ENCODE measurements at regions not wholly inside any gene's neighbourhood (a gene's known extent, or its start where the extent isn't known, plus 50 kb on each side); places are given as distances from the start of the nearest gene placed in this dataset.
"Not testable (repeated sequence)": the region's sequence is repeated elsewhere in the genome, so short reads cannot be mapped to it uniquely, and the experiment has no call there.

DNA sequence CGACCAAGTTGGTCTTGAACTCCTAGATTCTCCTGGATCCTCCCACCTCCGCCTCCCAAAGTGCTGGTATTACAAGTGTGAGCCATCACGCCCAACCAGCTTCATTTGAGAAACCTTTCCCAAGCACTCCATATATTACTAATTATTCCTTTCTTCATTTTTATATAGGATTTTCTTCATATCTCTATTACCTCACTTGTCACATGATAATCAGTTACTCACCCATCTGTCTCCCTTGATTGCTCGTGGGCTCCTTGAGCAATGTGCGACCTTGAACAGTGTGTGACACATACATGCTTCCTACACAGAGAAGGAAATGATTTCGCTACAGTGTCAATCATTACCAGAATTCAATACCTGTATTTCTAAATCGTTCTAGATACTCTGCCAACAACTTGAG is 110.7 kb upstream of the C2CD4B start:
- no peak for FAIRE-seq

DNA sequence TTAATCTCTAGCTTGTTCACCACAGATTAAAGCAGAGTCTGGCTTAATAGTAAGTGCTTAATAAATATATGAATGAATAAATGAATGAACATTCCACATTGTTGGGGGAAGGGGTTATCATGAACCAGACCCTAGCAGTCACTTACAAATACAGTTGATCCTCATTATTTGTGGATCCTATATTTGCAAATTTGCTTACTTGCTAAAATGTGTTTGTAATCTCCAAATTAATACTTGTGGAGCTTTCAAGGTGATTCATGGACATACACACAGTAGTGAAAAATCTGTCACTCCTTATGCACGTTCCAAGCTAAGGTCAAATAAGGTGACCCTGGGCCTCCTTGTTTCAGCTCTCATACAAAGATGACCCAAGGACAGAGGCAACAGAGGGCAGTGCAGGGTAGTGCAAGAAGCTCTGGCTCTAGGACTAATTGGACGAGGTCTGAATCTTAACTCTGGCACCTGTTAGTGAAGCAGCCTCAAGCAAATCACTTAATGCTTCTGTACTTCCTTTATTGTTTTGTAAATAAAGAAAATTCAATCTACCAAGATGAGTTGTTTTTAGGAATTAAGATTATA is 112.8 kb upstream of the C2CD4B start:
- FAIRE-seq, result no peak

DNA sequence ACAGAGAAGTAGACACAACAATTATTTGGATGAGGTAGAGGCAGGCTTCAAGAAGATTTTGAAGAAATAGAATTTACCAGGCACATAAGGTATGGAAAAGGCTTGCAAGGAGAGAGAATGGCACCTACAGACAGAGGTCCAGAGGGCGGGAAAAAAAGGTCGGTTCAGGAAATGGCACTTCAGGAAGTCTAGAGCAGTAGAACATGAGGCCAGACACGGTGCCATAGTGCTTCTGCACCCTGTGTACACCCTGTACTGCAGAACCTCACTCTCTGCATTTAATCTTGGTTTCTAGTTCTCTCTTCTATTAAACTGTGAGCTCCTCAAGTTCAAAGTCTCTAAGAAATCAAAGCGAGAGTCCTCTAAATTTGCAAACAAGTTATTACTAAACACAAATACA is 113.4 kb upstream of the C2CD4B start:
- FAIRE-seq, result no peak

DNA sequence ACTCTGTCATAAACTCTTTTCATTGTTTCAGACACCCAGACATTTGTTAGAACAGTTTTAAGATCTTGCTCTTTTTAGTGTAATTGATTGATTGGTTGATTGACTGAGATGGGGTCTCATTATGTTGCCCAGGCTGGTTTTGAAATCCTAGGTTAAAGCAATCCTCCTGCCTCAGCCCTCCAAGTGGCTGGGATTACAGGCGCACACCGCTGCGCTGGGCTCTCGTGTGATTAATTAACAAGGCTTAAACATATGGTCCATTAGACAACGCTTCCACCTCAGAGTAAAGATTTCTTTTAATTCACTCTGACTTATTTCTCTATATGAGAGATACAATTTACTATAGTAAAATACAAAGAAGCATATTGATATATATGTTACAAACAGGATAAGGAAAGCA is 114.0 kb upstream of the C2CD4B start:
- FAIRE-seq, result no peak

DNA sequence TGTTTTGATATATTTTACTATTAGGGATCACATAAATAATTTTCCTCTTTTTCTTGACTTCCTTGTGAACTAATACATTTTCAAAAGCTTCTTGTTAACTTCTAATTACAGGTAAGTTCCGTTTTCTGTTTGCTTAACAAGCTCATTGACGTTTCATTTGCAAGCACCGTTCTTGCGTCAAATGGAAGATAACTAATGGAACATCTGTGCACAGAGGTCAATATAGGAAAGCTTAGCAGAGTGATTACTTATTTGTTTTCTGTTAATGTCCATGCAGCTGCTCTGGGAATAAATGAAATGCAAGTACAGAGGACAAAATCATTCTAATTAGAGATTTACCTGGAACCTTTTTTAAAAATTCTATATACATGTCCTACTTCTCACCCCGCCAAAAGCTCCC is 115.5 kb upstream of the C2CD4B start:
- FAIRE-seq, result no peak

DNA sequence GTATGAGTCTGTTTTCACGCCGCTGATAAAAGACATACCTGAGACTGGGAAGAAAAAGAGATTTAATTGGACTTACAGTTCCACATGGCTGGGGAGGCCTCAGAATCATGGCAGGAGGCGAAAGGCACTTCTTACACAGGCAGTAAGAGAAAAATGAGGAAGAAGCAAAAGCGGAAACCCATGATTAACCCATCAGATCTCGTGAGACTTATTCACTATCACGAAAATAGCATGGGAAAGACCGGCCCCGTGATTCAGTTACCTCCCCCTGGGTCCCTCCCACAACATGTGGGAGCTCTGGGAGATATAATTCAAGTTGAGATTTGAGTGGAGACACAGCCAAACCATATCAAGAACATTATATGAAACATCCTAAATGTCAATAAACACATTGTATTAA is 116.7 kb upstream of the C2CD4B start:
- not testable (repeated sequence) for FAIRE-seq

DNA sequence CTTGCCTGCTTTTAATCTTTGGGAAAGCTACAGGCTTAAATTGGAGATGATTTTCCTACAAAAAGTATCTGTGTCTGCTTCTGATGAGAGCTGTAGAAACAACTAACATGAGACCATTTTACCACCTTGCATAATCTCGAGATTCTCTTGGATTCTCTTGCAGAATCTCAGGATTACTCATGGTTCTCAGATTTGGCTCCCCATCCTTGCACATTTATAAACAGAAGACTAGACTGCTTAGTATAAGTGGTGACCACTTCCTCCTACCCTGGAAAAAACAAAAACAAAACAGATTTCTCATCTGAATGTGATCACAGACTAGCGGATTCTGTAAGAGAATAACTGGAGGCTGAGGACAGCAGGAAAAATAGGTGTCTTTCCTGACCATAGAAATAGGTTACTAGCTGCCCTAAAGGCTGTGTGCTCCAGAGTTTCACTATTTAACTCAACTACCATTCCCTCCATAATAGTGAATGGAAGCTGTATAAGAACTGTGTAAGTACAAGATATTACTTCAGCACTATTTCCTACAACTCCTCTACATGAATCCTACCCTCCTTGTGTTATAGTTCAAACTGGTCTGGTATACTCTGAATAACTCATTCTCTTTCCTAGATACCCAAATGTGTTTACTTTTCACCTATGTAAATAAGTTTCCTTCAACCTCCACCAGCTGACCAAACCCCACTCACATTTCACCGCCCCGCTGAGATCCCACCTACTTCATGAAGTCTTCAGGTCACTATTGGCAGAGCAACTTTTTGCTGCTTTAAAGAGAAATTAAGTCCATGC is 122.2 kb upstream of the C2CD4B start:
- no peak for FAIRE-seq

DNA sequence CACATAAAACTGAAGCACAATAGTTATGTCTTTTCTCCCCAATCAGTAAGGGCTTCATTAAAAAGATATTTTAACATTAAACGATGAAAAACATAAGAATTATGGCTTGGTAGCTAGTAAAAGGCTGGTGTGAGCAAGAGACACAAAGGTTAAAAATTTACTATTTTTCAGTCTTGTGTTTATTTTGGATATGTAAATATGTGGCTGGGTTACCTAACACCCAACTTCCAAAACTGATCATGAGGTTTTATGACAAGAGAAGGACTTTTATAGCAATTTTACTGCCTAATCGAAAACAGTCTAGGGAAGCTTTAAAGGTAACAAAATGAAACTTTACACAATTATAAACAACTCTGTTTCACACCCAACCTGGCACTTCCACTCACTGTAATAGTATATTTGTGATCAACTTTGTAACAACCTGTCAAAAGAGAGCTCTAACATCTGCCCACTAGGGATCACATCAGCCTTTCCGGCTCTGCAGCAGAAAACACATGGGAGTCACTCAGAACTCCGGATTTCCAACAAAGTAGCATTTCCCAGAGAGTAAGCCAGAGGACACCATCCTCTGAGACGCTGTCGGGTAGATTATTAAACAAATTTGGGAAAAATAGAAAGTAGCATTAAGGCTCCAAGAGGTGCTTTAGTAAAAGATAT is 123.4 kb upstream of the C2CD4B start:
- FAIRE-seq, result no peak

DNA sequence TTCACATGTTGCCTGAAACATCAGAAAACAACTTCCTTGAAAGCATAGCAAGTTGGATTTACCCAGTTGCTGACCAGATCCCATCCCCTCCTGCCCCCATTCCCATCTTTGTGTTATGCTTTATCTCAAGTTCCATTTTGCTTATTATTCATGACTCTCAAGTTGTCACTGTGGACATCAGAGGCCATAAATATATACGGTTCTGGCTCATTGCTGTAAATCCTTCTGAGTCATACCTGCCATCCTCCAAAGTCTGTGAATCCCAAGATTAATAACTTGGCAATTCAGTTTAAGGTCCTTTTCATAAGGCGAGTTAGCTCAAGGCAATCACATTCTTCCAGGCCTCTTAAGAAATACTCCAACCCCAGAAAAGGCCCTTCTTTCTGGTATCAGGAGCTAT is 126.2 kb upstream of the C2CD4B start:
- no peak for FAIRE-seq

DNA sequence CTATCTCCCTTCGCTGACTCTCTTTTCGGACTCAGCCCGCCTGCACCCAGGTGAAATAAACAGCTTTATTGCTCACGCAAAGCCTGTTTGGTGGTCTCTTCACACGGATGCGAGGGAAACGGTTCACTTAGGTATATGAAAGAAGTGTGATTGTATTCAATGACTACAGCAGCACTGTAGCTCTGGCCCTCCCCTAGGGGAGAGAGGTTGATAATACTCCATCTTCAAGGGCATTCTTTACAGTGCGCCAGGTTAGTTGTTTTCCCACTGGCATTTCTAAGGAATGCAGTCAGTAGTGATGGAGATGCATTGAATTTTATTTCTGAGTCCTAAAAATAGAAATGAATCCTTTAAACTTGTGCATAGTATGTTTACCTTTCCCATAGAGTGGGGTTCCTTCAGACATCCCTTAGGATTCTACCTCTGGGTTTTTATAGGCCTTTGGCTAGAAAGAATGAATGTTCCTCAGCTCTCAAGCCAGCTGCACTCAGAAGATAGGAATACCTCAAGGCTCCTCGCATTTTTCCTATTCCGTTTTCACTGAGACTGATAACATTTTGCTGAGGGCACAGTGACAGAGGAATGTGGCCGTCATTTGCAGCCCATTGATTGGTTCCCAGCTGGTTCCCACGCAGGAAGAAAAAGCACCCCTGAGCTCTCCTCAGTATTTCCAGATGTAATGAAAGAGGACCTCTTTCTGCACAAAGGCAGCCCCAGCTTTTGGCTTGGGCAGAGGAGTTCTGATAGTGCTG is 131.8 kb upstream of the C2CD4B start:
- no peak for FAIRE-seq

DNA sequence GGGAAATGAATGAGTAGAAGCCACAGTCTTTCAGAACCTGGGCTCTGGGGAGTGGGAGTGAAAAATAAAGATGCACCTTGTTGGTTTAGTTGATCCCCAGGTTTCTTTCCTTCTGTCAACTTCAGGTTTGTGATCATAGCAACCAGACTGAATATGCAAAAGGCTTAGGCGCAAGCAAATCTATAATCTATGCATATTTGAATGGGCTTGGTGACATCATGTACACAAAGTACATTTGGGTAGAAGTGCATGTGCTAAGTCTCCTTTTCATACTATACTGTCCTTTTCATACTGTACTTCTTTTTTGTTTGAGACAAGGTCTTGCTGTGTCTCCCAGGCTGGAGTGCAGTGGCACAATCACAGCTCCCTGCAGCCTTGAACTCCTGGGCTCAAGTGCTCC is 132.4 kb upstream of the C2CD4B start:
- FAIRE-seq, result no peak

DNA sequence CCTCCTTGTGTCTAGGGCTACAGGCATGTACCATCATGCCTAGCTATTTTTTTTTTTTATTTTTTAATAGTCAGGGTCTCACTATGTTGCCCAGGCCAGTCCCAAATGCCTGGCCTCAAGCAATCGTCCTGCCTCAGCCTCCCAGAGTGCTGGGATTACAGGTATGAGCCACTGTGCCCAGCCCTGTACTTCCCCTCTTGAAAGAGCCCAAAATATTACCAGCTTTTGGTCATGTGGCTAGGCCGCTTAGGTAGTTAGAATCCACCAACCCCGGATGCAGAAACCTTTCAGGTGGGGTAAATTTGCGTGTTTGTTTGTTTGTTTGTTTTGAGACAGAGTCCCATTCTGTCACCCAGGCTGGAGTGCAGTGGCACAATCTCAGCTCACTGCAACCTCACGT is 132.8 kb upstream of the C2CD4B start:
- no peak for FAIRE-seq

DNA sequence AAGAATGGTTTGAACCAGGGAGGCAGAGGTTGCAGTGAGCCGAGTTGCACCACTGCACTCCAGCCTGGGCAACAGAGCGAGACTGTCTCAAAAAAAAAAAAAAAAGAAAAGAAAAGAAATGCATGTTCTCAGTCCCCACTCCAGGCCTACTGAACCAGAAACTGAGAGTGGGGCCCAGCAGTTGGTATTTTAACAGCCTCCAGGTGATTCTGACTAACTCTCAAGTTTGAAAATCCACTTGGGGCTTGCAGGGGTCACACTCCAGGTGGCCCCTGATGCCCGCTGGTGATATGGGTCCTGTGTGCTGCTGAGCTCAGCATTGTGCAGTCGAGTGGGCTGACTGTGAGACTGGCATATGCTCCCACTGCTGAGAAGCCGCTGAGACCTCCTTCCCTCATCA is 133.7 kb upstream of the C2CD4B start:
- no peak for FAIRE-seq

DNA sequence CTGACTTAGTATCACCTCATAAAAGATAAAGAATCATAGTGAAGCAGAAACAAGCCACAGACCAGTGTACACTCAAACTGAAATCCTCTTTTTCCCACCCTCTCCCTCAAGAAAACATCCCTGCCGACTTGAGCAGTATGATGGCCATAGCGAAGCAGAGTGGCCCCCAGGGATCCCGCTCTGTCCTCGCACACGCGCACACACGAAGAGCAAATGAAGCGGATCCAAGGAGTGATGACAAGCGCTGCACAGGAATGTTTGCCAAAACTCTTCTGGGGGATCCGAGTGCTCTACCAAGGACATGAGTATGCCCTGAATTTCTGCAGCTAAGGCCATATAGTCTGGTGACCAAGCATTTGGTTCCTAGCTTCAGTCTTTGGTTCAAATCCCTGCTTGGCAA is 134.5 kb upstream of the C2CD4B start:
- FAIRE-seq, result no peak

DNA sequence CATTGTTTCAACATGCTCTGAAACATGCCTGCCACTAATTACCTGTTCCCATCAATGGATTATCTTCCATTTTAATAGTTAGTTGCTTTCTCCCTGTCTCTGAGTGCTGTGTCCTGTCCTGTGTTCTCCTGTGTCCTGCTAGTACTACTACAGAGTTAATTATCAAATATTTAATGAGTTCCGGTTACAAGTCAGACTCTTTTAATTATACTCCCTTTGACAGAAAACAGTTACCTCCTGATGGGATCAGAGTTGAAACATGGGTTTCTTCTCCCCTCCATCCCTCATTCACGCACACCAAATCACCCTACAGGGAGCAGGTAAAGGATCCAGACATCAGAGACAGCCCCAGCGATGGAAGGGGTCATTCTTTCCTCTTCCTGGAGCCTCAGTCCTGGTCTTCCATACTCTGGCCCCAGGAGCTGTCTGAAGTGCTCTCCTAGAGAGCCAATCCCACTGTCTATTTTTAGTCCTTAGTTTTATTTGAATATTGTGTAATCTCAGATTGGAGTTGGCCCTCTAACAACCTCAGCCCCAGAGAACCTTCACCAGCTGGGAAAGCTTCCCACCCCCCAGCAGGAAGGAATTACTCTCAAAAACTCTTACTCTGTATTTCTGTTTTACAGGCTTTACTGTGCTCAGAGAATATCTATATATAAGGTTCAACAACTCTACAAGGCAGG is 137.0 kb upstream of the C2CD4B start:
- no peak for FAIRE-seq

DNA sequence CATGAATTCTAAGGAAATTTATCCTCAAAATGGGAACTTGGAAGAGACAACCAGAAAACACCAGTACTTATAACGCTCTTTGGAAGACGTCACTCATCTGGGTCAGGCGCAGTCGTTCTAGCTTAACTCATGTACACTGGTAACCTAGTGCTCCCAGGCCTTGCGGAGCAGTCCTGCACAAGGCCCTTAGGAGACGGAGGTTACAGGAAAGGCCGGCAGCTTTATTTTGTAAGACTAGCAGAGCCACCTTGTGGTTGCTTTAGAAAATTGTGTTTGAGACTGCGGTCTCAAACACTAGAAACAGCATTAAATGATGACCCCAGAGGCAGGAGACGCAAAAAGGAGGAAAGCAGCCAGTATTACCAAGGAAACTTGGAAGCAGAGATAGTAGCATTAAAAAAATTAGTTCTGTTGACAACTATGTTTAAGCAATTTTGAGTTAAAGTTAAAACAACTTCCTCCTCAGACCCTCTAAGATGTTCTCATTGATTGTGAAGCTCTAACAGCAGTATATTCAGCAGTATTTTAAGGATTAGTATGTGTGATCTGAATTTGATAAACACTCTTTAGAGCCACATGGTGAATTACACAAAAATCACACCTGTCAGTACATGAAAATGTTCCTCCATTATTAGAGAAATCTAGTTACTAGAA is 141.9 kb upstream of the C2CD4B start:
- FAIRE-seq, result peak; percentile 88

DNA sequence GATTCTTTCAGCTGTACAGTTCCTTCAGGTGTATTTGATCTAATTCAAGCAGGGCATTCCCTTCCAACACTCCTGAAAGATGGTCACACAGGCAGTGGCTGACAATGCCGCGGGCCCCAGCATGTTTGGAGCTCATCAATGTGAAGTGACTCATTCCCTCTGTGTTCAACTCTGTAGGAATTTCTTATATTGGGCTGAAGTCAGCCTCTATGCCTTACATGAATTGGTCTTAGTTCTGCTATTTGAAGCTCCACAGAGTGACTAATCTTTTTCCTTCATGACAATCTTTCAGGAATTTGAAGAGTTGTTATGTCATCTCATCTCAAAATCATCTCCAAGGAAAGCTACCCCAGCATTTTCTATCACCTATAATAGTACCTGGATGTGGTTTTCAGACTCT is 142.5 kb upstream of the C2CD4B start:
- no peak for FAIRE-seq

DNA sequence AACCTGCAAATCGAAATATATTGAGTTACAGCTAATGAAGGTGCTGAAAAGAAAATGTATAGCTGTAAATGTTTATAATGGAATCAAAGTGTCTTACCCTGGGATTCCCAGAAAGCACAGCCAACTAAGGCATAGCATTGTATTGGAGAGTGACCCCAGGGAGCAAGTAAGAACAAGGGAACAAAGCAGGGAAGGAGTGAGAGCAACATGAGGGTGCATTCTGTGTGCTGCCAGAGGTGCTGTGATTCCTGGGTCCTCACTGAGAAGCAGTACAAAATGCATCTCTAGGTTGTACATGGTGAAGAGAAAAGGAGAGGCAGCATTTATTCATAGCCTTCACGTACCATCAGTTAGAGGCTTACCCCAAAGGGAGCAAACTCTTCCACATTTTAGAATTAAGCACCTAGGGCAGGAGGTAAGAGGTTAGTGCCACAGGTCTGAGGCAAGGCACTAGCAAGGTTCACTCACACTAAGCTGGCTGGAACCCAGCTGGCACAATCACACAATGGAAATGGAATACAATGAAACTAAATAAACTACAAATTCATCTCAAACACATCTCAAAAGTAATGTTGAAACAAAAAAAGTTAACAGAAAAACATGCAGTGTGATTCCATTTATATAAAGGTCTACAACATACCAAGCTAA is 151.5 kb upstream of the C2CD4B start:
- FAIRE-seq, result no peak

DNA sequence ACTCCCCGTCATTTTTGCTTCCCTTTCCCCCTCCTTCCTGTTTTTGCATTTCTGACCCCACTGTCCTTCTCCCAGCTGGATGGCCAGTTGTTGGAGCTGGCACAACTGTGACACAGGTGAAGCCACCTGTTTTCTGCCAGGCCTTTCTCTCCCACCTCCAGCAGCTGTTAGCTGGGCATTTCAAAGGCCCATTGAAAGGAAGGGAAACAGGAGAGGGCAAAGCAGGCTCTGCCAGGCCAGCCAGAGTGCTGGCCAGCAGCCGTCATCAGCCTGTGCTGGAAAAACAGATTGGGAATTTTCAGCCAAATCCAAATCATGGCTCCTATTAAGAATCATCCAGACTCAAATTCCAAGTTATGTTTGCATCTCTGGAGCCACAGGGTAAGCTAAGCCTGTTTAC is 155.2 kb upstream of the C2CD4B start:
- FAIRE-seq, result no peak

DNA sequence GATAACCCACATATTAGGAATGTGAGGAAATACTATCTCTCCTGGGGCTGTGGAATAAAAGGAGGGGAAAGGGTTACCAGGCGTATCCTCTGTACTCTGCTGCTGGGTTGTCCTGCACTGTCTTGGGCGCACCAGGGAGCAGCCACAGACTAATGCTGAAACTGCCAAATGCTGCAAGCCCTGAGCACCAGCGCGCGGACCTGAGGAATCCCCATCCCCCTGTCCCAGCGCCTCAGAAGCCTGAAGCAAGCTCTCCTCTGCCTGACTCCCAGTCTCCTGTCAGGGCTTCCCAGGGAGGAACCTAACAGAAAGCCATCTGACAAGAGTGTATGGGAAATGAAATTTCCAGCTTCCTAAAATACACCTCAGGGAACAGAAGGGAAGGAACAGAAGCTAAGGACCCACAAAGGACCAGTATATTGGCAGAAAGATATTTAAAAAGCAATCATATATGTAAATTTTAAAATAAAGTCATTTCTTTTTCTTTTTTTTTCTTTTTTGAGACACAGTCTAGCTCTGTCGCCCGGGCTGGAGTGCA is 158.3 kb upstream of the C2CD4B start:
- FAIRE-seq, result no peak

DNA sequence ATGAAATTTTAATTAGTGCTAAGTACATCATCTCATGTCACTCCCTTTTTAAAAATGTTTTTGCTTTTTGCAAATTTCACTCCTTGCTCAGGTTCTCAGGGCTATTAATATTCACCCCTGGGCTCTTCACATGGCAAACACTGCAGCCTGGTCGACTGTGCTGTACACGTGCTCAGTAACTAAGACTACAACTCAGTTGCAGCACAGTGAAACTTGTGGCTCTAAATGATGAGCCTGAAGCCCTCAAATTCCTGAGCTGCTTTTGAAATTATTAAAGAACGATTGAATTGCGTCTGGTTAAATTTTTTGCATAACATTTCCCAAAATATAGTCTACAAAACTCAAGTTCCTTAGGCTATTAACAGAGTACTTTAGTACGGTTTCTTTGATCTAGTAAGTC is 159.3 kb upstream of the C2CD4B start:
- no peak for FAIRE-seq

DNA sequence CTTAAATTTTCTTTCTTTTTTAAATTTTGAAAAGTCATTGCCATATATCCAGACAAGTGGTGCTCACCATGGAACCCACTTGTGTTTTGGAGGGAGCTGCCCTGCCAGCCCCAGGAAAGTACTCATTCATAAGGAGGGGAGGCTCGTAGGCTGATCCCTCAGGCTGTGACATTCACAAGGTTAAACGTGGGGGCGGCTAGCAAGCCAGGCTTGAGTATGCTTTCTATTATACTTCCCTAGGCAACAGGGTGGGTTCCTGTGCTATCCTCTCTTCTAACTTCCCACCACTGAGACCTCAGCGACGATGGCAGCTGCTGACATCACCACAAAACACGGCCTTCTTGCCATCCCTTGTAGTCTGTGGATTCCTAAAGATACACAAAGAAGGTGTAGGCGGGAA is 160.5 kb upstream of the C2CD4B start:
- FAIRE-seq, result no peak
